ENCODE measurements at regions not wholly inside any gene's neighbourhood (a gene's known extent, or its start where the extent isn't known, plus 50 kb on each side); places are given as distances from the start of the nearest gene placed in this dataset.

GRCh38 chr13:90633849-90634248 lies 713.6 kb upstream of the MIR17HG start:
- TF ChIP-seq CTCF (conservative IDR thresholded peaks at IDR 0.05; ENCODE audit: low read depth, low read length) (no peak), RAD21 (IDR thresholded peaks at IDR 0.05; ENCODE audit: low read length) (no peak), USF2 (IDR thresholded peaks at IDR 0.05; ENCODE audit: low read depth, low read length) (no peak), FOS (IDR thresholded peaks at IDR 0.05; ENCODE audit: low read depth, low read length) (no peak)

All from IMR-90 (cell line).